H1 (cell line): ENCODE measurements at regions not wholly inside any gene's neighbourhood (a gene's known extent, or its start where the extent isn't known, plus 50 kb on each side); places are given as distances from the start of the nearest gene placed in this dataset.
A peak's percentile ranks its signal among the peaks of the same experiment; 100 is the strongest.

Source experiments
- CTCF ChIA-PET: fragments of 300-600 bp; sonication (Branson Sonifier 250); formaldehyde crosslinking; loops from one replicate; lab custom pipeline; 2021; ENCODE audit not compliant: partially characterized antibody; lab: Charles Lee
- POLR2A ChIA-PET: fragments of 300-600 bp; sonication (Branson Sonifier 250); formaldehyde crosslinking; loops from one replicate; lab custom pipeline; 2021; ENCODE audit warnings: inconsistent platforms; ENCODE audit not compliant: partially characterized antibody; lab: Charles Lee
- DNase-seq, 2 experiments: peaks; one replicate each; pipeline versions ENCODE4 v3.0.0 to v3.0.0-alpha.2; 2010 to 2022; ENCODE audit warnings: low spot score in 2 of 2, low read depth in 1 of 2, mixed read lengths in 1 of 2
- FAIRE-seq: peaks from 2 replicates; lab custom pipeline; 2011; peaks lifted over from hg19 to GRCh38; lab: Jason Lieb, UNC
- H2AFZ ChIP-seq: 2 replicates; pipeline ENCODE4 v1.8.1; 2012; ENCODE audit warnings: low read length, inconsistent platforms
- H2AK5ac ChIP-seq: 2 replicates; pipeline ENCODE4 v1.6.1; 2013; ENCODE audit warnings: low read depth, low read length
- H2BK120ac ChIP-seq: replicated peaks from 2 replicates; pipeline ENCODE3; 2013; ENCODE audit warnings: low read depth, low read length, inconsistent platforms
- H2BK12ac ChIP-seq: 2 replicates; pipeline ENCODE4 v1.6.1; 2013; ENCODE audit warnings: low read depth, low read length
- H2BK15ac ChIP-seq: 2 replicates; pipeline ENCODE4 v1.6.1; 2013; ENCODE audit warnings: low read length
- H2BK20ac ChIP-seq: 2 replicates; pipeline ENCODE4 v1.6.1; 2013; ENCODE audit warnings: low read length
- H2BK5ac ChIP-seq: 2 replicates; pipeline ENCODE4 v1.6.1; 2013; ENCODE audit warnings: low read depth, low read length
- H3K14ac ChIP-seq: 2 replicates; pipeline ENCODE4 v1.6.1; 2013; ENCODE audit warnings: inconsistent platforms; ENCODE audit not compliant: insufficient read length
- H3K18ac ChIP-seq: 2 replicates; pipeline ENCODE4 v1.6.1; 2013; ENCODE audit warnings: low read length; ENCODE audit errors: extremely low read depth
- H3K23ac ChIP-seq: 2 replicates; pipeline ENCODE4 v1.6.1; 2013; ENCODE audit warnings: inconsistent platforms; ENCODE audit not compliant: insufficient read length
- H3K23me2 ChIP-seq: 2 replicates; pipeline ENCODE4 v1.6.1; 2013; ENCODE audit warnings: low read depth, low read length
- H3K27ac ChIP-seq: 2 replicates; pipeline ENCODE4 v1.6.1; 2011; ENCODE audit warnings: low read depth, low read length, inconsistent platforms
- H3K27me3 ChIP-seq, 4 experiments: replicated peaks in 1 of 4; 1 replicate in 1 of 4; 2 replicates in 3 of 4; pipeline versions ENCODE4 v1.6.1 to v1.8.1; 2011 to 2013; ENCODE audit warnings: low read length in 3 of 4, mild to moderate bottlenecking in 3 of 4, inconsistent platforms in 2 of 4, mixed read lengths in 2 of 4, moderate library complexity in 1 of 4; ENCODE audit not compliant: control insufficient read depth in 3 of 4, insufficient read depth in 3 of 4; ENCODE audit errors: extremely low read depth in 1 of 4
- H3K36me3 ChIP-seq, 4 experiments: 2 replicates each; pipeline versions ENCODE4 v1.6.1 to v1.8.1; 2011 to 2013; ENCODE audit warnings: mild to moderate bottlenecking in 4 of 4, low read length in 3 of 4, moderate library complexity in 2 of 4, control low read depth in 1 of 4, inconsistent platforms in 1 of 4; ENCODE audit not compliant: insufficient read depth in 4 of 4, control insufficient read depth in 2 of 4
- H3K4ac ChIP-seq: replicated peaks from 2 replicates; pipeline ENCODE3; 2013; ENCODE audit warnings: low read length, low read depth, mixed read lengths, inconsistent platforms; ENCODE audit not compliant: insufficient read length
- H3K4me1 ChIP-seq, 4 experiments: replicated peaks in 1 of 4; 1 replicate in 1 of 4; 2 replicates in 3 of 4; pipeline versions ENCODE4 v1.6.1 to v1.8.1; 2011 to 2013; ENCODE audit warnings: low read length in 3 of 4, inconsistent platforms in 2 of 4, mixed read lengths in 1 of 4; ENCODE audit not compliant: insufficient read depth in 4 of 4, control insufficient read depth in 3 of 4
- H3K4me2 ChIP-seq, 2 experiments: 2 replicates each; pipeline versions ENCODE4 v1.6.1 to v1.8.1; 2011 to 2013; ENCODE audit warnings: low read depth in 2 of 2, low read length in 2 of 2, control low read depth in 1 of 2, inconsistent platforms in 1 of 2, mild to moderate bottlenecking in 1 of 2; ENCODE audit not compliant: insufficient read depth in 1 of 2
- H3K4me3 ChIP-seq, 4 experiments: fragments of 200-600, 300-600 bp in 1 of 4; sonication (generic), shearing (Covaris generic), sonication (Bioruptor Twin) in 1 of 4; 2 replicates each; pipeline versions ENCODE4 v1.5.1 to v1.8.1; 2011 to 2016; ENCODE audit warnings: low read length in 4 of 4, low read depth in 3 of 4, control low read depth in 2 of 4, inconsistent platforms in 2 of 4, mild to moderate bottlenecking in 2 of 4, mixed read lengths in 1 of 4, moderate library complexity in 1 of 4; ENCODE audit not compliant: insufficient read depth in 2 of 4; ENCODE audit errors: extremely low read depth in 1 of 4
- H3K56ac ChIP-seq: replicated peaks from 2 replicates; pipeline ENCODE3; 2013; ENCODE audit warnings: low read depth, mild to moderate bottlenecking, mixed read lengths, low read length, inconsistent platforms; ENCODE audit not compliant: insufficient read length
- H3K79me1 ChIP-seq: 2 replicates; pipeline ENCODE4 v1.6.1; 2013; ENCODE audit warnings: low read depth, low read length, control low read depth
- H3K79me2 ChIP-seq, 2 experiments: 2 replicates each; pipeline versions ENCODE4 v1.6.1 to v1.8.1; 2012 to 2013; ENCODE audit warnings: low read length in 2 of 2, mild to moderate bottlenecking in 2 of 2, inconsistent platforms in 1 of 2; ENCODE audit not compliant: insufficient read depth in 2 of 2, control insufficient read depth in 1 of 2
- H3K9ac ChIP-seq, 4 experiments: replicated peaks in 1 of 4; 1 replicate in 1 of 4; 2 replicates in 3 of 4; pipeline versions ENCODE4 v1.6.1 to v1.8.1; 2011 to 2013; ENCODE audit warnings: low read depth in 3 of 4, low read length in 3 of 4, control low read depth in 2 of 4, mild to moderate bottlenecking in 2 of 4, moderate library complexity in 2 of 4, inconsistent platforms in 1 of 4; ENCODE audit errors: extremely low read depth in 1 of 4
- H3K9me3 ChIP-seq, 2 experiments: 2 replicates each; pipeline versions ENCODE4 v1.6.1 to v1.8.1; 2012 to 2013; ENCODE audit warnings: mild to moderate bottlenecking in 2 of 2, moderate library complexity in 2 of 2, control low read depth in 1 of 2, inconsistent platforms in 1 of 2, low read depth in 1 of 2, low read length in 1 of 2, mixed read lengths in 1 of 2; ENCODE audit not compliant: insufficient read depth in 2 of 2
- H4K20me1 ChIP-seq, 2 experiments: replicated peaks in 1 of 2; 2 replicates each; pipeline versions ENCODE3 to v1.8.1; 2011 to 2013; ENCODE audit warnings: inconsistent platforms in 2 of 2, low read length in 2 of 2, mild to moderate bottlenecking in 1 of 2; ENCODE audit not compliant: insufficient read depth in 2 of 2, control insufficient read depth in 1 of 2
- H4K5ac ChIP-seq: 2 replicates; pipeline ENCODE4 v1.6.1; 2013; ENCODE audit warnings: low read length, low read depth, mixed read lengths, inconsistent platforms; ENCODE audit not compliant: insufficient read length
- H4K8ac ChIP-seq: 2 replicates; pipeline ENCODE4 v1.8.0; 2013; ENCODE audit warnings: mild to moderate bottlenecking, moderate library complexity, low read length, inconsistent platforms; ENCODE audit not compliant: insufficient read depth; ENCODE audit errors: extremely low read depth
- H4K91ac ChIP-seq: replicated peaks from 2 replicates; pipeline ENCODE3; 2013; ENCODE audit warnings: low read length, mixed read lengths, inconsistent platforms; ENCODE audit not compliant: insufficient read length
- ASH2L ChIP-seq: fragments of 200-600, 300-600 bp; sonication (generic); IDR thresholded peaks from one replicate; pipeline ENCODE4 v1.7.1; 2017; ENCODE audit warnings: low read length
- BCL11A ChIP-seq, 2 experiments: IDR thresholded peaks; one replicate each; pipeline ENCODE4 v1.6.1; 2011; ENCODE audit warnings: low read depth in 2 of 2, low read length in 2 of 2, mild to moderate bottlenecking in 2 of 2
- CHD2 ChIP-seq: IDR thresholded peaks from 2 replicates; pipeline ENCODE4 v1.6.1; 2012; ENCODE audit warnings: low read length, improper control_type of control experiment
- RAD21 ChIP-seq, 2 experiments: IDR thresholded peaks in 1 of 2; conservative IDR thresholded peaks in 1 of 2; 2 replicates each; pipeline ENCODE4 v1.6.1; 2011; ENCODE audit warnings: low read depth in 2 of 2, low read length in 2 of 2, improper control_type of control experiment in 1 of 2, inconsistent platforms in 1 of 2, mild to moderate bottlenecking in 1 of 2, moderate library complexity in 1 of 2
- RXRA ChIP-seq: IDR thresholded peaks from 2 replicates; pipeline ENCODE4 v1.6.1; 2011; ENCODE audit warnings: low read depth, mild to moderate bottlenecking, low read length, moderate library complexity; ENCODE audit not compliant: insufficient read depth
- SP1 ChIP-seq: IDR thresholded peaks from 2 replicates; pipeline ENCODE4 v1.6.1; 2011; ENCODE audit warnings: low read depth, low read length
- WGBS, 2 experiments: shearing (Covaris generic) in 1 of 2; methylation state at CpG; one replicate each; pipeline versions ENCODE4 v1.1.6 to v1.1.7; 2013 to 2015; ENCODE audit warnings: low lambda C conversion rate in 2 of 2, mixed read lengths in 2 of 2, inconsistent platforms in 1 of 2, low coverage in 1 of 2, missing lambda C conversion rate in 1 of 2; ENCODE audit not compliant: insufficient replicate concordance in 2 of 2, insufficient coverage in 1 of 2, insufficient read length in 1 of 2; ENCODE audit errors: extremely low coverage in 1 of 2, missing lambda C conversion rate in 1 of 2; 5-methylcytosine and 5-hydroxymethylcytosine counted together

DNA sequence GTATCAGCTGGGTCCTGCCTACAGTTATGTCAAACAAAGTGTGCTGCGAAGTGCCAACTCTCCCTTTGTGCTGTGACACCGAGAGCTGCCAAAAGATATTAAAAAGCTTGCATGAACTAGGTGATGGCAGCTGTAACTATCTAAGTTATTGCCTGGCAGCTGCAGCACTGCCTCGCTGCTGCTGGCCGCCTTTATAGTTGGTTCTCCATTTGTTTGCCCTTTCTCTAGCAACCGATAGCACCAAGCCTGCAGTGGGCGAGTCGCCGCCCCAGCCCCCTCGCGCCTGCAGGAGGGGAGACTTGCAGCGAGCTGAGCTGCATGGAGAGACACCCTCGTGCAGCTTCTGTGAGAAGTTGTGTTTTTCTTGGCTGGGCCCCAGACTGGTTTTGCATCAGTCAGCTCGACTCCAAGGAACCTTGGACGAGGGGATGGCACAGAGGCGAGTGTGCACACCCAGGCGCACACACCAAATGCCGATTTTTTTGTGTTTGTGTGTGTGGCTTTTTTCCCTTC lies 330.6 kb downstream of the RPS6KC1 start:
- Histone ChIP-seq H3K27ac (no peak overlapping the region), H2AFZ (no peak overlapping the region), H3K9ac (no peak overlapping the region), H3K27me3 (no peaks in the 10 kb centered on the region), H3K18ac (peak overlapping the region; percentile 19; the same call in 1 of the 2 replicates), H4K91ac (no peak overlapping the region), H3K4ac (no peak overlapping the region), H3K79me1 (no peaks in the 10 kb centered on the region), H3K79me2 (no peaks in the 10 kb centered on the region), H2BK15ac (no peak overlapping the region), H3K56ac (no peak overlapping the region), H4K20me1 (no peaks in the 10 kb centered on the region), H4K8ac (no peak overlapping the region), H3K4me2 (no peak overlapping the region; a peak in 1 of 4 replicates), H3K36me3 (no peaks in the 10 kb centered on the region), H3K9me3 (no peaks in the 10 kb centered on the region), H3K23me2 (no peaks in the 10 kb centered on the region), H3K23ac (no peak overlapping the region), H3K4me1 (peaks cover 0 to 5% (median 0%) of the 10 kb centered on the region in 4 experiments; a peak in 2 of 7 replicates), H3K4me3 (no peak overlapping the region), H4K5ac (no peak overlapping the region), H2BK120ac (no peak overlapping the region), H3K14ac (no peak overlapping the region), H2BK20ac (no peak overlapping the region), H2AK5ac (no peak overlapping the region), H2BK12ac (no peak overlapping the region), H2BK5ac (no peak overlapping the region)
- TF ChIP-seq RAD21 (IDR thresholded peaks at IDR 0.05 in 1 of 2, conservative IDR thresholded peaks at IDR 0.05 in 1 of 2; ENCODE audit: low read depth in 2 of 2, low read length in 2 of 2), result no peak
- TF ChIP-seq BCL11A (IDR thresholded peaks at IDR 0.05; ENCODE audit: low read depth in 2 of 2, low read length in 2 of 2), result no peak
- TF ChIP-seq ASH2L, result no peak
- TF ChIP-seq SP1, result no peak
- TF ChIP-seq CHD2, result no peak
- TF ChIP-seq RXRA, result no peak
- ChIA-PET POLR2A (interaction anchor here (0.6 kb wide), 1 partner anchor 775 kb away, joined by 3 read pairs; no protein-coding TSS in a partner anchor), CTCF (interaction anchor here (0.8 to 0.9 kb wide), 2 partner anchors 39 to 183 kb away, joined by 3 to 4 read pairs; no protein-coding TSS in a partner anchor)
- 86% methylated on average over 17 of the region's 17 CpGs; no CpG with 5 or more reads in 1 of the 2 experiments for WGBS, 2 experiments
- no peak for DNase-seq
- no peak for FAIRE-seq
